OCI-LY7 (cell line): ENCODE measurements at regions not wholly inside any gene's neighbourhood (a gene's known extent, or its start where the extent isn't known, plus 50 kb on each side); places are given as distances from the start of the nearest gene placed in this dataset.
A peak's percentile ranks its signal among the peaks of the same experiment; 100 is the strongest.

ENCODE experiments used
- BruUV-seq: library from RNA; stranded (reverse); fragments of 400-500 nt; replicated peaks from 2 replicates; lab custom pipeline; 2021; lab: Mats Ljungman, UMichigan
- CTCF ChIA-PET: fragments of 300-600 bp; sonication (Branson Sonifier 250); formaldehyde crosslinking; loops from one replicate; lab custom pipeline; 2022; ENCODE audit warnings: antibody characterized with exemption; ENCODE audit not compliant: unreplicated experiment; lab: Charles Lee
- POLR2A ChIA-PET: fragments of 300-600 bp; sonication (Branson Sonifier 250); formaldehyde crosslinking; loops from one replicate; lab custom pipeline; 2022; ENCODE audit warnings: antibody characterized with exemption; lab: Charles Lee
- DNase-seq: peaks from one replicate; pipeline ENCODE4 v3.0.0-alpha.2; 2015; ENCODE audit warnings: low spot score
- H2AFZ ChIP-seq: fragments of 200-600 bp; sonication (generic), shearing (Covaris generic); 2 replicates; pipeline ENCODE4 v1.6.1; 2014; ENCODE audit warnings: mild to moderate bottlenecking, antibody characterized with exemption, low read length, moderate library complexity
- H3K27ac ChIP-seq: fragments of 200-600 bp; sonication (generic); 2 replicates; pipeline ENCODE4 v1.5.1; 2014; ENCODE audit warnings: mixed run types, low read depth, mild to moderate bottlenecking, moderate library complexity, low read length, inconsistent platforms; ENCODE audit not compliant: poor library complexity, severe bottlenecking
- H3K36me3 ChIP-seq: fragments of 200-600 bp; sonication (generic); 2 replicates; pipeline ENCODE4 v1.6.1; 2014; ENCODE audit warnings: mild to moderate bottlenecking, antibody characterized with exemption, low read length, moderate library complexity, mixed read lengths; ENCODE audit not compliant: insufficient read depth
- H3K4me1 ChIP-seq: fragments of 200-600 bp; sonication (generic); 2 replicates; pipeline ENCODE4 v1.5.1; 2014; ENCODE audit warnings: mild to moderate bottlenecking, low read length; ENCODE audit not compliant: insufficient read depth, poor library complexity, severe bottlenecking
- H3K4me2 ChIP-seq: fragments of 200-600 bp; sonication (generic); 2 replicates; pipeline ENCODE4 v1.6.1; 2014; ENCODE audit warnings: mild to moderate bottlenecking, low read length
- H3K4me3 ChIP-seq: fragments of 200-600 bp; sonication (generic); 2 replicates; pipeline ENCODE4 v1.5.1; 2014; ENCODE audit warnings: mild to moderate bottlenecking, low read depth, low read length; ENCODE audit not compliant: poor library complexity, severe bottlenecking
- H3K79me2 ChIP-seq: fragments of 200-600 bp; sonication (generic); 2 replicates; pipeline ENCODE4 v1.6.1; 2016; ENCODE audit warnings: low read depth, mild to moderate bottlenecking, low read length, moderate library complexity, mixed read lengths; ENCODE audit not compliant: insufficient read depth
- H3K9me2 ChIP-seq: fragments of 200-600 bp; sonication (generic); 2 replicates; pipeline ENCODE4 v1.6.1; 2016; ENCODE audit warnings: mild to moderate bottlenecking, low read length, mixed read lengths; ENCODE audit not compliant: insufficient read depth
- H3K9me3 ChIP-seq: fragments of 200-600 bp; sonication (generic); 2 replicates; pipeline ENCODE4 v1.6.1; 2014; ENCODE audit warnings: mild to moderate bottlenecking, mixed run types, low read length, mixed read lengths
- H4K20me1 ChIP-seq: fragments of 200-600 bp; sonication (generic); 2 replicates; pipeline ENCODE4 v1.6.1; 2014; ENCODE audit warnings: mild to moderate bottlenecking, antibody characterized with exemption, low read length, moderate library complexity, mixed read lengths; ENCODE audit not compliant: insufficient read depth
- EZH2phosphoT487 ChIP-seq: fragments of 200-600 bp; sonication (generic); IDR thresholded peaks from 2 replicates; pipeline ENCODE4 v1.6.1; 2018; ENCODE audit warnings: low read depth, borderline replicate concordance, mild to moderate bottlenecking, mixed run types, antibody characterized with exemption, low read length, moderate library complexity, mixed read lengths
- intact Hi-C: fragments of 100-400 bp; cut with micrococcal nuclease; formaldehyde crosslinking; loops from one replicate; pipeline ENCODE4 v1.10.0; 2022; ENCODE audit not compliant: unreplicated experiment
- TF ChIP-seq, protein P1 (sequence below): fragments of 200-600 bp; sonication (generic); conservative IDR thresholded peaks from 2 replicates; pipeline ENCODE4 v1.5.1; 2014; ENCODE audit warnings: mild to moderate bottlenecking, antibody characterized with exemption, low read length, moderate library complexity, mixed read lengths

DNA sequence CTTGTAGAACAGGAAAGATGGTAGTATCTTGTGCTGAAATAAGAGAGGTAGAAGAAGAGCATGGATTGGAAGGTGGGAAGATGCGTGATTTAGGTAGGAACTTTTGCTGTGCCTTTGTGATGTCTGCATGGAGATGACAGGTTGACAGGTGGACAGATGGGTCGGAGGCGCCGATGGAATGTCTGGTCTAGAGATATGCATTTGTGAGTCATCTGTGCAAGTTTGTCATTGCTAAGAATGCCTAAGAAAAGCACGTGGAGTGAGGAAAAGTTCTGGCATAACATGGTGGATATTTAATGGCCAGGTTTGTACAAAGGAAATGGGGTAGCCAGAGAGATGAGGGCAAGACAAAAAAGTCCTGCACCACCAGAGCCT lies 76.0 kb upstream of the ARMC3 start:
- Histone ChIP-seq H3K27ac (no peak overlapping the region), H4K20me1 (no peaks in the 10 kb centered on the region), H3K4me1 (no peaks in the 10 kb centered on the region), H3K36me3 (no peaks in the 10 kb centered on the region), H3K4me2 (no peak overlapping the region), H3K9me3 (no peaks in the 10 kb centered on the region), H3K9me2 (no peaks in the 10 kb centered on the region), H3K4me3 (no peak overlapping the region), H2AFZ (no peak overlapping the region), H3K79me2 (no peaks in the 10 kb centered on the region)
- no peak for DNase-seq
- ChIA-PET CTCF (no interaction called here), POLR2A (interaction anchor here (0.5 kb wide), 1 partner anchor 274 kb away, joined by 3 read pairs; no protein-coding TSS in a partner anchor)
- TF ChIP-seq, protein P1, sequence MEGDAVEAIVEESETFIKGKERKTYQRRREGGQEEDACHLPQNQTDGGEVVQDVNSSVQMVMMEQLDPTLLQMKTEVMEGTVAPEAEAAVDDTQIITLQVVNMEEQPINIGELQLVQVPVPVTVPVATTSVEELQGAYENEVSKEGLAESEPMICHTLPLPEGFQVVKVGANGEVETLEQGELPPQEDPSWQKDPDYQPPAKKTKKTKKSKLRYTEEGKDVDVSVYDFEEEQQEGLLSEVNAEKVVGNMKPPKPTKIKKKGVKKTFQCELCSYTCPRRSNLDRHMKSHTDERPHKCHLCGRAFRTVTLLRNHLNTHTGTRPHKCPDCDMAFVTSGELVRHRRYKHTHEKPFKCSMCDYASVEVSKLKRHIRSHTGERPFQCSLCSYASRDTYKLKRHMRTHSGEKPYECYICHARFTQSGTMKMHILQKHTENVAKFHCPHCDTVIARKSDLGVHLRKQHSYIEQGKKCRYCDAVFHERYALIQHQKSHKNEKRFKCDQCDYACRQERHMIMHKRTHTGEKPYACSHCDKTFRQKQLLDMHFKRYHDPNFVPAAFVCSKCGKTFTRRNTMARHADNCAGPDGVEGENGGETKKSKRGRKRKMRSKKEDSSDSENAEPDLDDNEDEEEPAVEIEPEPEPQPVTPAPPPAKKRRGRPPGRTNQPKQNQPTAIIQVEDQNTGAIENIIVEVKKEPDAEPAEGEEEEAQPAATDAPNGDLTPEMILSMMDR, result no peak
- TF ChIP-seq EZH2phosphoT487, result no peak
- intact Hi-C loops, result no loop called here
- no TSS peak for BruUV-seq

DNA sequence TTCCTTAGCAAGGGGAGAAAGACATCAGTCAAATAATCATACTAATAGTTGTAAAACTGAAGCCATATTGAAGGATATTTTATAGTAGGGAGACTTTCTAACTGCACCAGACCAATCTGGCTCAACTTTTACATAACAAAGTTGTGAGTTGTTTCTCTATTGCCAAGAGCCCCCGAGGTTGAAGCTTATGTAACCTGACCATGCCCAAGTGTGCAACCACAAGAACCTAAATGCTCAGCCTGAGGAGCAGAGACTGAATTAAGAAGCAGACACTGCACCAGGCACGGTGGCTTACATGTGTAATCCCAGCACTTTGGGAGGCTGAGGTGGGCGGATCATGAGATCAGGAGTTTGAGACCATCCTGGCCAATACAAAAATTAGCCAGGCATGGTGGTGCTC lies 77.3 kb upstream of the ARMC3 start:
- no peak for DNase-seq
- intact Hi-C loops, result no loop called here
- no peak for TF ChIP-seq EZH2phosphoT487
- TF ChIP-seq, protein P1, result no peak
- Histone ChIP-seq H3K36me3 (no peaks in the 10 kb centered on the region), H4K20me1 (no peaks in the 10 kb centered on the region), H3K9me2 (no peaks in the 10 kb centered on the region), H3K4me2 (no peak overlapping the region), H3K79me2 (no peaks in the 10 kb centered on the region), H2AFZ (no peak overlapping the region), H3K27ac (no peak overlapping the region), H3K9me3 (no peaks in the 10 kb centered on the region), H3K4me3 (no peak overlapping the region), H3K4me1 (no peaks in the 10 kb centered on the region)
- ChIA-PET CTCF (no interaction called here), POLR2A (no interaction called here)
- BruUV-seq, result no TSS peak

- H3K4me2 ChIP-seq, result no peak overlapping the region
- H3K79me2 ChIP-seq, result no peaks in the 10 kb centered on the region
- no peaks in the 10 kb centered on the region for H3K9me2 ChIP-seq
- H3K4me1 ChIP-seq, result no peaks in the 10 kb centered on the region
- DNase-seq, result no peak
- intact Hi-C loops, result no loop called here
- H2AFZ ChIP-seq, result 0 out of 2 replicates have a peak overlapping the region, but pooled peaks have one; percentile 53
- ChIA-PET POLR2A (interaction anchor here (0.5 kb wide), 1 partner anchor 224 kb away, joined by 3 read pairs; no protein-coding TSS in a partner anchor), CTCF (no interaction called here)
- no peak overlapping the region for H3K4me3 ChIP-seq
- no peak overlapping the region for H3K27ac ChIP-seq
- no peaks in the 10 kb centered on the region for H3K9me3 ChIP-seq
- BruUV-seq, result no TSS peak
- H4K20me1 ChIP-seq, result no peaks in the 10 kb centered on the region
- no peak for TF ChIP-seq EZH2phosphoT487
- TF ChIP-seq, protein P1, result no peak
- H3K36me3 ChIP-seq, result no peaks in the 10 kb centered on the region
These were observed 78.6 kb upstream of the ARMC3 start for GRCh38 chr10:22849077-22849805.
